ENCODE measurements at regions not wholly inside any gene's neighbourhood (a gene's known extent, or its start where the extent isn't known, plus 50 kb on each side); places are given as distances from the start of the nearest gene placed in this dataset.

DNA sequence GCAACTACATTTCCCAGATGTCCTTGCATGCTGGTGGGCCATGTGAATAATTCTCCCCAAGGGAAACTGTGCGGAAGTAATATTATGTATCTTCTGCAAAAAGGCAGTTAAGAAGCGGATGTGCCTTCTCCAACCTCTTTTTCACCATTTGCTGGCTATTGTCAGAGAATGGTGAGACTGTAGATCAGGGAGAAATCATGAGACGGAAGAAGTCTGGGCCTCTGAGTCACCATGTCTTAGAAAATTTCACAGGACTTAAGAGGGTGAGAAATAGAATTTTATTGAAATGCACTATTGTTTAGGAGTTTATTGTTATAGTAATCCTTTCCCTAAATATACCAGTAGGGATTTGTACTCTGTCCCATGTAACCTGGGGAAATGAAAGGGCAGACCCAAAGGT is 298.7 kb upstream of the ZC3H12C start:
- Histone ChIP-seq H4K20me1 (ENCODE audit: insufficient read depth, low read length) (no peaks in the 10 kb centered on the region), H3K4me3 (ENCODE audit: insufficient read depth, low read depth, low read length) (no peak overlapping the region), H3K27ac (ENCODE audit: low read depth, low read length) (peak overlapping the region; percentile 2), H3K9ac (ENCODE audit: low read length) (no peak overlapping the region), H3K36me3 (ENCODE audit: insufficient read depth, low read length) (no peaks in the 10 kb centered on the region), H3K4me1 (ENCODE audit: insufficient read depth, low read length) (peaks cover 3% of the 10 kb centered on the region), H3K79me2 (ENCODE audit: insufficient read depth, low read length) (no peaks in the 10 kb centered on the region), H3K27me3 (ENCODE audit: insufficient read depth, low read length) (no peaks in the 10 kb centered on the region), H2AFZ (ENCODE audit: low read depth, low read length) (no peak overlapping the region), H3K9me3 (ENCODE audit: insufficient read depth, low read depth, low read length) (no peaks in the 10 kb centered on the region), H3K4me2 (ENCODE audit: low read length) (no peak overlapping the region)
- H3K4me3 Mint-ChIP-seq (ENCODE audit: unreplicated experiment), result no peak overlapping the region
- FAIRE-seq (no peak), DNase-seq (ENCODE audit: low read depth) (peak; percentile 44)
- no peak overlapping the region for H3K27ac Mint-ChIP-seq (ENCODE audit: unreplicated experiment)
- no peak for TF ChIP-seq EZH2 (IDR thresholded peaks at IDR 0.05; ENCODE audit: insufficient read depth, low read length)
- TF ChIP-seq, protein P1, sequence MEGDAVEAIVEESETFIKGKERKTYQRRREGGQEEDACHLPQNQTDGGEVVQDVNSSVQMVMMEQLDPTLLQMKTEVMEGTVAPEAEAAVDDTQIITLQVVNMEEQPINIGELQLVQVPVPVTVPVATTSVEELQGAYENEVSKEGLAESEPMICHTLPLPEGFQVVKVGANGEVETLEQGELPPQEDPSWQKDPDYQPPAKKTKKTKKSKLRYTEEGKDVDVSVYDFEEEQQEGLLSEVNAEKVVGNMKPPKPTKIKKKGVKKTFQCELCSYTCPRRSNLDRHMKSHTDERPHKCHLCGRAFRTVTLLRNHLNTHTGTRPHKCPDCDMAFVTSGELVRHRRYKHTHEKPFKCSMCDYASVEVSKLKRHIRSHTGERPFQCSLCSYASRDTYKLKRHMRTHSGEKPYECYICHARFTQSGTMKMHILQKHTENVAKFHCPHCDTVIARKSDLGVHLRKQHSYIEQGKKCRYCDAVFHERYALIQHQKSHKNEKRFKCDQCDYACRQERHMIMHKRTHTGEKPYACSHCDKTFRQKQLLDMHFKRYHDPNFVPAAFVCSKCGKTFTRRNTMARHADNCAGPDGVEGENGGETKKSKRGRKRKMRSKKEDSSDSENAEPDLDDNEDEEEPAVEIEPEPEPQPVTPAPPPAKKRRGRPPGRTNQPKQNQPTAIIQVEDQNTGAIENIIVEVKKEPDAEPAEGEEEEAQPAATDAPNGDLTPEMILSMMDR (IDR thresholded peaks at IDR 0.05; ENCODE audit: insufficient read depth, low read depth, low read length), result no peak
- peaks cover 3% of the 10 kb centered on the region for H3K4me1 Mint-ChIP-seq (ENCODE audit: low read depth, unreplicated experiment)
- H3K36me3 Mint-ChIP-seq (ENCODE audit: low read depth, unreplicated experiment), result no peaks in the 10 kb centered on the region
- peaks cover 3% of the 10 kb centered on the region for H3K9me3 Mint-ChIP-seq (ENCODE audit: unreplicated experiment)
- H3K27me3 Mint-ChIP-seq (ENCODE audit: low read depth, unreplicated experiment), result no peaks in the 10 kb centered on the region

DNA sequence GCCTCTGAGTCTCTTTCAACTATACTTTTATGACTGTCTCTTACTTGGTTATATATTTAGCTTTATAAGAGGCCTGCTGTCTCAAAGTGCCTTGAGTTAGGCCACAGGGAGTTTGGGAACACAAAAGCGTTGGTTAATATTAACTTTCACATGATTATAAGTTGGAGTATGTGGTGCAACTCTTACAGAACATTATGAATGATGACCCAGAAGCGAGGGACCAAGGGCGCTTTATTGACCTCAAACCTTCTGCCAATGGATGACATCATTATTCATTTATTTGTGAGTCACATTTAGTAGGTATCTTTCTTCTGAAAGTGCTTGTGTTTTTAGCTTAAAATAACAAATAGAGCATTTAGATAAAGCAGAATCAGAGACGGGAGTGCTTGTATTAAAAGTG is 298.0 kb upstream of the ZC3H12C start:
- H3K4me1 Mint-ChIP-seq (ENCODE audit: low read depth, unreplicated experiment), result peaks cover 3% of the 10 kb centered on the region
- peaks cover 3% of the 10 kb centered on the region for H3K9me3 Mint-ChIP-seq (ENCODE audit: unreplicated experiment)
- H3K27ac Mint-ChIP-seq (ENCODE audit: unreplicated experiment), result no peak overlapping the region
- no peak for TF ChIP-seq EZH2 (IDR thresholded peaks at IDR 0.05; ENCODE audit: insufficient read depth, low read length)
- TF ChIP-seq, protein P1 (IDR thresholded peaks at IDR 0.05; ENCODE audit: insufficient read depth, low read depth, low read length), result no peak
- Histone ChIP-seq H3K9ac (ENCODE audit: low read length) (no peak overlapping the region), H3K4me2 (ENCODE audit: low read length) (no peak overlapping the region), H3K27ac (ENCODE audit: low read depth, low read length) (no peak overlapping the region), H3K36me3 (ENCODE audit: insufficient read depth, low read length) (no peaks in the 10 kb centered on the region), H3K9me3 (ENCODE audit: insufficient read depth, low read depth, low read length) (no peaks in the 10 kb centered on the region), H4K20me1 (ENCODE audit: insufficient read depth, low read length) (no peaks in the 10 kb centered on the region), H2AFZ (ENCODE audit: low read depth, low read length) (no peak overlapping the region), H3K79me2 (ENCODE audit: insufficient read depth, low read length) (no peaks in the 10 kb centered on the region), H3K27me3 (ENCODE audit: insufficient read depth, low read length) (no peaks in the 10 kb centered on the region), H3K4me1 (ENCODE audit: insufficient read depth, low read length) (peaks cover 3% of the 10 kb centered on the region), H3K4me3 (ENCODE audit: insufficient read depth, low read depth, low read length) (no peak overlapping the region)
- no peaks in the 10 kb centered on the region for H3K27me3 Mint-ChIP-seq (ENCODE audit: low read depth, unreplicated experiment)
- H3K36me3 Mint-ChIP-seq (ENCODE audit: low read depth, unreplicated experiment), result no peaks in the 10 kb centered on the region
- peak; percentile 76 for DNase-seq (ENCODE audit: low read depth)
- FAIRE-seq, result no peak
- no peak overlapping the region for H3K4me3 Mint-ChIP-seq (ENCODE audit: unreplicated experiment)

DNA sequence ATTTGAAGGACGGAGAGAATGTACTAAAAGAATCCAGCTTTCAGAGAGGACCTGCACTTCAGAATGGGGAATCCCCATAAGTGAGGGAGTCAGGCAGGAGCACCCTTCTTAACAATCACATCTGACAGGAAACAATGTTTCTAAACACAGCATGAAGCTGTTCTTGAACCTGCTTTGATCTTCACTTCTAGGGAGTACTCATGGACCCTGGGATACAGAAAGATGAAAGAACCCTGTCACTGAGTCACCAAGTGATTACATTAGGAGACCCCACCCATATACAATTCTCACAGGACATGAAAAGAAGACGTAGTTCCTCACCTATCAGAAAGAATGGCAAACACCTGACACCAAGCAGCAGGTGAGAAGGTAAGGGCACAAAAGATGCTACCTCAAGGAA is 296.9 kb upstream of the ZC3H12C start:
- H3K9me3 Mint-ChIP-seq (ENCODE audit: unreplicated experiment), result peaks cover 3% of the 10 kb centered on the region
- Histone ChIP-seq H3K27ac (ENCODE audit: low read depth, low read length) (no peak overlapping the region), H3K4me1 (ENCODE audit: insufficient read depth, low read length) (peaks cover 3% of the 10 kb centered on the region), H4K20me1 (ENCODE audit: insufficient read depth, low read length) (no peaks in the 10 kb centered on the region), H3K9ac (ENCODE audit: low read length) (no peak overlapping the region), H3K9me3 (ENCODE audit: insufficient read depth, low read depth, low read length) (no peaks in the 10 kb centered on the region), H3K79me2 (ENCODE audit: insufficient read depth, low read length) (no peaks in the 10 kb centered on the region), H3K27me3 (ENCODE audit: insufficient read depth, low read length) (no peaks in the 10 kb centered on the region), H3K4me2 (ENCODE audit: low read length) (no peak overlapping the region), H2AFZ (ENCODE audit: low read depth, low read length) (no peak overlapping the region), H3K4me3 (ENCODE audit: insufficient read depth, low read depth, low read length) (no peak overlapping the region), H3K36me3 (ENCODE audit: insufficient read depth, low read length) (no peaks in the 10 kb centered on the region)
- TF ChIP-seq EZH2 (IDR thresholded peaks at IDR 0.05; ENCODE audit: insufficient read depth, low read length), result no peak
- TF ChIP-seq, protein P1 (IDR thresholded peaks at IDR 0.05; ENCODE audit: insufficient read depth, low read depth, low read length), result no peak
- H3K4me3 Mint-ChIP-seq (ENCODE audit: unreplicated experiment), result no peak overlapping the region
- peaks cover 3% of the 10 kb centered on the region for H3K4me1 Mint-ChIP-seq (ENCODE audit: low read depth, unreplicated experiment)
- FAIRE-seq (no peak), DNase-seq (ENCODE audit: low read depth) (no peak)
- H3K27me3 Mint-ChIP-seq (ENCODE audit: low read depth, unreplicated experiment), result no peaks in the 10 kb centered on the region
- H3K36me3 Mint-ChIP-seq (ENCODE audit: low read depth, unreplicated experiment), result no peaks in the 10 kb centered on the region
- no peak overlapping the region for H3K27ac Mint-ChIP-seq (ENCODE audit: unreplicated experiment)
